ENCODE measurements at regions not wholly inside any gene's neighbourhood (a gene's known extent, or its start where the extent isn't known, plus 50 kb on each side); places are given as distances from the start of the nearest gene placed in this dataset.

GRCh38 chr20:10919396-10920140 is 245.8 kb upstream of the JAG1 start:
- H3K9me3 ChIP-seq = no peaks in the 10 kb centered on the region
- peaks cover 20% of the 10 kb centered on the region for H3F3A ChIP-seq (replicated peaks; ENCODE audit: insufficient read depth)
- H3K27ac ChIP-seq (ENCODE audit: low read depth in 2 of 2, low read length in 1 of 2) = peak overlapping the region in 1 of 2 experiments; percentile 61; a peak in 2 of 4 replicates
- peak overlapping the region; percentile 53 for H3K4me2 ChIP-seq
- H3K4me1 ChIP-seq (ENCODE audit: control insufficient read depth in 1 of 2, insufficient read depth in 2 of 2, low read depth in 1 of 2, low read length in 1 of 2) = peaks cover 0 to 31% of the 10 kb centered on the region in 2 experiments; a peak in 3 of 4 replicates
- POLR2A ChIA-PET = no interaction called here
- H2AFZ ChIP-seq (ENCODE audit: low read depth) = peak overlapping the region; percentile 62; the same call in 1 of the 2 replicates
- H4K20me1 ChIP-seq (ENCODE audit: insufficient read depth) = no peaks in the 10 kb centered on the region
- no peaks in the 10 kb centered on the region for H3K36me3 ChIP-seq (replicated peaks in 1 of 2; ENCODE audit: control insufficient read depth in 1 of 2, insufficient read depth in 2 of 2, low read length in 1 of 2)
- TF ChIP-seq FOXJ3 (CRISPR knock-in tag; IDR thresholded peaks at IDR 0.05) (no peak), POLR2AphosphoS5 (IDR thresholded peaks at IDR 0.05; ENCODE audit: low read depth, low read length) (no peak), NRF1 (IDR thresholded peaks at IDR 0.05; ENCODE audit: low read depth, low read length) (no peak), SIN3A (IDR thresholded peaks at IDR 0.05; ENCODE audit: borderline replicate concordance, low read depth, low read length) (no peak), FOSL2 (IDR thresholded peaks at IDR 0.05; ENCODE audit: borderline replicate concordance, low read depth) (peak; percentile 38; the same call in 1 of the 2 replicates), SMC3 (IDR thresholded peaks at IDR 0.05; ENCODE audit: low read depth, low read length) (no peak), JUND (IDR thresholded peaks at IDR 0.05) (peak; percentile 41; the same call in 1 of the 2 replicates), MXI1 (IDR thresholded peaks at IDR 0.05; ENCODE audit: low read depth, low read length) (no peak), NFIC (IDR thresholded peaks at IDR 0.05; ENCODE audit: borderline replicate concordance) (peak; percentile 53; the same call in 1 of the 2 replicates), TCF12 (IDR thresholded peaks at IDR 0.05) (peak; percentile 53), RXRA (IDR thresholded peaks at IDR 0.05; ENCODE audit: borderline replicate concordance, low read depth) (no peak), MEF2A (IDR thresholded peaks at IDR 0.05; ENCODE audit: borderline replicate concordance, low read depth) (no peak)
- TF ChIP-seq, protein P1, sequence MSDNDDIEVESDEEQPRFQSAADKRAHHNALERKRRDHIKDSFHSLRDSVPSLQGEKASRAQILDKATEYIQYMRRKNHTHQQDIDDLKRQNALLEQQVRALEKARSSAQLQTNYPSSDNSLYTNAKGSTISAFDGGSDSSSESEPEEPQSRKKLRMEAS (IDR thresholded peaks at IDR 0.05; ENCODE audit: low read depth) = no peak
- H3K9ac ChIP-seq = no peak overlapping the region
- no peaks in the 10 kb centered on the region for H3K79me2 ChIP-seq (ENCODE audit: insufficient read depth)
- no peak overlapping the region for H3K4me3 ChIP-seq (ENCODE audit: low read depth in 2 of 2, low read length in 1 of 2)
- 45% methylated on average over 6 of the region's 6 CpGs for WGBS (ENCODE audit: low lambda C conversion rate)
- CTCF ChIA-PET = no interaction called here
- no peaks in the 10 kb centered on the region for H3K9me2 ChIP-seq
- H3K27me3 ChIP-seq (ENCODE audit: insufficient read depth) = no peaks in the 10 kb centered on the region
- DNase-seq = no peak

DNA sequence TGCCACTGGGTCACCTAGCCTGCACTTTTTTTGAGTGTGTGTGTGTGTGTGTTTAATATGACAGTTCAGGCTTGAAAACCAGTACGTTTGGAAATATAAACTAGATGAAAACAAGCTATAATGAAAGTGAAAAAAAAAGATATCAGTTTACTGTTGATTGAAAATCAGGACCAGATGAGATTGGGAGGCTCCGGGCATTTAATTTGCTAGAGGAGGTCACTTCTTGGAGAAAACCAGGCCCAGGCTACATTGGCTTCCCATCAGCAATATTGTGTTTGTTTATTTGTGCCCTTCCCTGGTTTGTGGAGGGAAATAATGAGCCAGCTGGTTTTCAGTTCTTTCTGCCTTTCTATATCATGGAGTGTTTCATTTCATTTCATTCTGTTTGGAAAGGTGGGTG is 246.6 kb upstream of the JAG1 start:
- no peak for DNase-seq
- Histone ChIP-seq H3K27ac (ENCODE audit: low read depth in 2 of 2, low read length in 1 of 2) (peak overlapping the region in 1 of 2 experiments; percentile 61; a peak in 2 of 4 replicates), H3K36me3 (replicated peaks in 1 of 2; ENCODE audit: control insufficient read depth in 1 of 2, insufficient read depth in 2 of 2, low read length in 1 of 2) (no peaks in the 10 kb centered on the region), H3F3A (replicated peaks; ENCODE audit: insufficient read depth) (peaks cover 25% of the 10 kb centered on the region), H3K9me2 (no peaks in the 10 kb centered on the region), H3K9me3 (no peaks in the 10 kb centered on the region), H3K9ac (no peak overlapping the region), H3K4me3 (ENCODE audit: low read depth in 2 of 2, low read length in 1 of 2) (no peak overlapping the region), H3K27me3 (ENCODE audit: insufficient read depth) (no peaks in the 10 kb centered on the region), H3K79me2 (ENCODE audit: insufficient read depth) (no peaks in the 10 kb centered on the region), H3K4me2 (peak overlapping the region; percentile 53; the same call in 1 of the 2 replicates), H2AFZ (ENCODE audit: low read depth) (peak overlapping the region; percentile 62; the same call in 1 of the 2 replicates), H4K20me1 (ENCODE audit: insufficient read depth) (no peaks in the 10 kb centered on the region), H3K4me1 (ENCODE audit: control insufficient read depth in 1 of 2, insufficient read depth in 2 of 2, low read depth in 1 of 2, low read length in 1 of 2) (peaks cover 0 to 39% of the 10 kb centered on the region in 2 experiments; a peak in 3 of 4 replicates)
- WGBS (ENCODE audit: low lambda C conversion rate) = 46% methylated on average over 2 of the region's 2 CpGs
- ChIA-PET CTCF (no interaction called here), POLR2A (no interaction called here)
- TF ChIP-seq EZH2phosphoT487 (IDR thresholded peaks at IDR 0.05; ENCODE audit: borderline replicate concordance, low read depth) = no peak
- no peak for TF ChIP-seq SMC3 (IDR thresholded peaks at IDR 0.05; ENCODE audit: low read depth, low read length)
- TF ChIP-seq, protein P1 (IDR thresholded peaks at IDR 0.05; ENCODE audit: low read depth) = no peak
- TF ChIP-seq, protein P2, sequence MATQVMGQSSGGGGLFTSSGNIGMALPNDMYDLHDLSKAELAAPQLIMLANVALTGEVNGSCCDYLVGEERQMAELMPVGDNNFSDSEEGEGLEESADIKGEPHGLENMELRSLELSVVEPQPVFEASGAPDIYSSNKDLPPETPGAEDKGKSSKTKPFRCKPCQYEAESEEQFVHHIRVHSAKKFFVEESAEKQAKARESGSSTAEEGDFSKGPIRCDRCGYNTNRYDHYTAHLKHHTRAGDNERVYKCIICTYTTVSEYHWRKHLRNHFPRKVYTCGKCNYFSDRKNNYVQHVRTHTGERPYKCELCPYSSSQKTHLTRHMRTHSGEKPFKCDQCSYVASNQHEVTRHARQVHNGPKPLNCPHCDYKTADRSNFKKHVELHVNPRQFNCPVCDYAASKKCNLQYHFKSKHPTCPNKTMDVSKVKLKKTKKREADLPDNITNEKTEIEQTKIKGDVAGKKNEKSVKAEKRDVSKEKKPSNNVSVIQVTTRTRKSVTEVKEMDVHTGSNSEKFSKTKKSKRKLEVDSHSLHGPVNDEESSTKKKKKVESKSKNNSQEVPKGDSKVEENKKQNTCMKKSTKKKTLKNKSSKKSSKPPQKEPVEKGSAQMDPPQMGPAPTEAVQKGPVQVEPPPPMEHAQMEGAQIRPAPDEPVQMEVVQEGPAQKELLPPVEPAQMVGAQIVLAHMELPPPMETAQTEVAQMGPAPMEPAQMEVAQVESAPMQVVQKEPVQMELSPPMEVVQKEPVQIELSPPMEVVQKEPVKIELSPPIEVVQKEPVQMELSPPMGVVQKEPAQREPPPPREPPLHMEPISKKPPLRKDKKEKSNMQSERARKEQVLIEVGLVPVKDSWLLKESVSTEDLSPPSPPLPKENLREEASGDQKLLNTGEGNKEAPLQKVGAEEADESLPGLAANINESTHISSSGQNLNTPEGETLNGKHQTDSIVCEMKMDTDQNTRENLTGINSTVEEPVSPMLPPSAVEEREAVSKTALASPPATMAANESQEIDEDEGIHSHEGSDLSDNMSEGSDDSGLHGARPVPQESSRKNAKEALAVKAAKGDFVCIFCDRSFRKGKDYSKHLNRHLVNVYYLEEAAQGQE (IDR thresholded peaks at IDR 0.05; ENCODE audit: low read depth, low read length) = no peak
- TF ChIP-seq, protein P3, sequence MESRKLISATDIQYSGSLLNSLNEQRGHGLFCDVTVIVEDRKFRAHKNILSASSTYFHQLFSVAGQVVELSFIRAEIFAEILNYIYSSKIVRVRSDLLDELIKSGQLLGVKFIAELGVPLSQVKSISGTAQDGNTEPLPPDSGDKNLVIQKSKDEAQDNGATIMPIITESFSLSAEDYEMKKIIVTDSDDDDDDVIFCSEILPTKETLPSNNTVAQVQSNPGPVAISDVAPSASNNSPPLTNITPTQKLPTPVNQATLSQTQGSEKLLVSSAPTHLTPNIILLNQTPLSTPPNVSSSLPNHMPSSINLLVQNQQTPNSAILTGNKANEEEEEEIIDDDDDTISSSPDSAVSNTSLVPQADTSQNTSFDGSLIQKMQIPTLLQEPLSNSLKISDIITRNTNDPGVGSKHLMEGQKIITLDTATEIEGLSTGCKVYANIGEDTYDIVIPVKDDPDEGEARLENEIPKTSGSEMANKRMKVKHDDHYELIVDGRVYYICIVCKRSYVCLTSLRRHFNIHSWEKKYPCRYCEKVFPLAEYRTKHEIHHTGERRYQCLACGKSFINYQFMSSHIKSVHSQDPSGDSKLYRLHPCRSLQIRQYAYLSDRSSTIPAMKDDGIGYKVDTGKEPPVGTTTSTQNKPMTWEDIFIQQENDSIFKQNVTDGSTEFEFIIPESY (IDR thresholded peaks at IDR 0.05; ENCODE audit: borderline replicate concordance, low read depth) = no peak
- TF ChIP-seq TEAD4 (IDR thresholded peaks at IDR 0.05; ENCODE audit: borderline replicate concordance, insufficient read depth) = no peak
- TF ChIP-seq GATA2 (CRISPR knock-in tag; IDR thresholded peaks at IDR 0.05) = no peak
- TF ChIP-seq, protein P4, sequence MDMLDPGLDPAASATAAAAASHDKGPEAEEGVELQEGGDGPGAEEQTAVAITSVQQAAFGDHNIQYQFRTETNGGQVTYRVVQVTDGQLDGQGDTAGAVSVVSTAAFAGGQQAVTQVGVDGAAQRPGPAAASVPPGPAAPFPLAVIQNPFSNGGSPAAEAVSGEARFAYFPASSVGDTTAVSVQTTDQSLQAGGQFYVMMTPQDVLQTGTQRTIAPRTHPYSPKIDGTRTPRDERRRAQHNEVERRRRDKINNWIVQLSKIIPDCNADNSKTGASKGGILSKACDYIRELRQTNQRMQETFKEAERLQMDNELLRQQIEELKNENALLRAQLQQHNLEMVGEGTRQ (IDR thresholded peaks at IDR 0.05; ENCODE audit: borderline replicate concordance, low read depth, low read length) = no peak
- no peak for TF ChIP-seq FOXJ3 (CRISPR knock-in tag; IDR thresholded peaks at IDR 0.05)
- TF ChIP-seq POLR2AphosphoS5 (IDR thresholded peaks at IDR 0.05; ENCODE audit: low read depth, low read length) = no peak
